Upper lobe of left lung (tissue), 4 donors: ENCODE measurements at regions not wholly inside any gene's neighbourhood (a gene's known extent, or its start where the extent isn't known, plus 50 kb on each side); places are given as distances from the start of the nearest gene placed in this dataset.
"Not testable (repeated sequence)": the region's sequence is repeated elsewhere in the genome, so short reads cannot be mapped to it uniquely, and the experiment has no call there.

Source experiments
- CTCF ChIP-seq, 6 experiments: fragments of 450-650 bp in 4 of 6; fragments of 200-600 bp in 2 of 6; sonication (generic) in 2 of 6; IDR thresholded peaks; one replicate each; pipeline ENCODE4 v1.5.1; 2016 to 2019; ENCODE audit warnings: antibody characterized with exemption in 6 of 6
- EP300 ChIP-seq, 4 donors: sonication (generic); formaldehyde crosslinking; IDR thresholded peaks; one replicate each; pipeline ENCODE4 v1.5.1; 2017; ENCODE audit warnings: antibody characterized with exemption in 4 of 4, control low read depth in 2 of 4
- POLR2A ChIP-seq, 4 donors: fragments of 450-650 bp; IDR thresholded peaks; one replicate each; pipeline ENCODE4 v1.5.1; 2016 to 2017; ENCODE audit warnings: antibody characterized with exemption in 4 of 4, mild to moderate bottlenecking in 2 of 4
- POLR2AphosphoS5 ChIP-seq, 2 donors: sonication (generic); formaldehyde crosslinking; IDR thresholded peaks; one replicate each; pipeline ENCODE4 v1.5.1; 2017; ENCODE audit warnings: antibody characterized with exemption in 2 of 2

- TF ChIP-seq CTCF, POLR2AphosphoS5, POLR2A, EP300 (IDR thresholded peaks at IDR 0.05): not testable (repeated sequence)
These were observed 580.9 kb downstream of the FLRT2 start for GRCh38 chr14:86110871-86111270.
